ENCODE measurements at regions not wholly inside any gene's neighbourhood (a gene's known extent, or its start where the extent isn't known, plus 50 kb on each side); places are given as distances from the start of the nearest gene placed in this dataset.

- DNase-seq (ENCODE audit: low spot score), result no peak
Observed at GRCh38 chr1:224486801-224487583, 52.4 kb upstream of the WDR26 start.

- DNase-seq (ENCODE audit: low spot score), result no peak
Observed at GRCh38 chr1:224488806-224489499, 54.4 kb upstream of the WDR26 start.

GRCh38 chr1:224489534-224490365 is 55.2 kb upstream of the WDR26 start:
- DNase-seq (ENCODE audit: low spot score), result no peak

- DNase-seq (ENCODE audit: low spot score), result no peak
Observed at GRCh38 chr1:224490549-224491537, 56.2 kb upstream of the WDR26 start.

GRCh38 chr1:224492015-224492414 is 57.4 kb upstream of the WDR26 start:
- no peak for DNase-seq (ENCODE audit: low spot score)

- no peak for DNase-seq (ENCODE audit: low spot score)
Observed at GRCh38 chr1:224492632-224493031, 58.0 kb upstream of the WDR26 start.

GRCh38 chr1:224493269-224493668 is 58.7 kb upstream of the WDR26 start:
- DNase-seq (ENCODE audit: low spot score), result no peak

GRCh38 chr1:224494343-224494742 is 59.7 kb upstream of the WDR26 start:
- no peak for DNase-seq (ENCODE audit: low spot score)

GRCh38 chr1:224495866-224496265 is 61.3 kb upstream of the WDR26 start:
- DNase-seq (ENCODE audit: low spot score), result no peak

- DNase-seq (ENCODE audit: low spot score), result no peak
Observed at GRCh38 chr1:224496826-224497225, 62.2 kb upstream of the WDR26 start.

GRCh38 chr1:224497714-224498573 is 63.3 kb upstream of the WDR26 start:
- peak; percentile 86 for DNase-seq (ENCODE audit: low spot score)

- DNase-seq (ENCODE audit: low spot score), result peak; percentile 55
Observed at GRCh38 chr1:224498574-224499170, 64.1 kb upstream of the WDR26 start.

- peak; percentile 27 for DNase-seq (ENCODE audit: low spot score)
Observed at GRCh38 chr1:224499204-224499603, 64.6 kb upstream of the WDR26 start.

GRCh38 chr1:224500796-224501195 is 66.2 kb upstream of the WDR26 start:
- no peak for DNase-seq (ENCODE audit: low spot score)

- no peak for DNase-seq (ENCODE audit: low spot score)
Observed at GRCh38 chr1:224501836-224502235, 67.2 kb upstream of the WDR26 start.

- DNase-seq (ENCODE audit: low spot score), result no peak
Observed at GRCh38 chr1:224502459-224503160, 68.0 kb upstream of the WDR26 start.

- DNase-seq (ENCODE audit: low spot score), result peak; percentile 92
Observed at GRCh38 chr1:224503161-224504118, 68.8 kb upstream of the WDR26 start.

Data from GM03348 (cell line).